B cell (primary cell): ENCODE measurements at regions not wholly inside any gene's neighbourhood (a gene's known extent, or its start where the extent isn't known, plus 50 kb on each side); places are given as distances from the start of the nearest gene placed in this dataset.

ENCODE experiments used
- ATAC-seq: fragments of 200-7000 bp; cut with Tn5 transposase; one replicate; pipeline ENCODE4 v1.10.0; 2021; ENCODE audit warnings: low read depth, mild to moderate bottlenecking, moderate number of reproducible peaks, moderate library complexity
- CTCF ChIA-PET: fragments of 350-600 bp; sonication (Branson Sonifier 250); formaldehyde crosslinking; loops from one replicate; lab custom pipeline; 2021; ENCODE audit warnings: antibody characterized with exemption, inconsistent platforms; lab: Charles Lee
- POLR2A ChIA-PET: fragments of 350-600 bp; sonication (Branson Sonifier 250); formaldehyde crosslinking; loops from one replicate; lab custom pipeline; 2021; ENCODE audit warnings: antibody characterized with exemption; lab: Charles Lee
- DNase-seq: peaks from one replicate; pipeline ENCODE4 v3.0.0; 2013
- H2AFZ ChIP-seq: 2 replicates; pipeline ENCODE4 v1.6.1; 2012; ENCODE audit warnings: mild to moderate bottlenecking, low read depth, low read length; ENCODE audit not compliant: insufficient read depth, poor library complexity, severe bottlenecking
- H3K27ac ChIP-seq, 2 donors: 1 replicate in 1 of 2; 2 replicates in 1 of 2; pipeline ENCODE4 v1.5.1; 2012 to 2013; ENCODE audit warnings: low read length in 2 of 2, mild to moderate bottlenecking in 2 of 2, moderate library complexity in 1 of 2
- H3K27me3 ChIP-seq, 4 experiments: fragments of 200-600 bp in 1 of 4; sonication (generic) in 1 of 4; replicated peaks in 1 of 4; 1 replicate in 2 of 4; 2 replicates in 2 of 4; pipeline versions ENCODE4 v1.6.1 to v1.7.0; 2013 to 2016; ENCODE audit warnings: low read length in 3 of 4, mild to moderate bottlenecking in 2 of 4, mixed read lengths in 1 of 4, moderate library complexity in 1 of 4; ENCODE audit not compliant: insufficient read depth in 4 of 4, control insufficient read depth in 3 of 4; ENCODE audit errors: control extremely low read depth in 1 of 4
- H3K36me3 ChIP-seq, 2 experiments: replicated peaks in 1 of 2; 1 replicate in 1 of 2; 2 replicates in 1 of 2; pipeline versions ENCODE4 v1.6.1 to v1.7.1; 2013; ENCODE audit warnings: low read length in 1 of 2; ENCODE audit not compliant: insufficient read depth in 2 of 2, control insufficient read depth in 1 of 2; ENCODE audit errors: control extremely low read depth in 1 of 2, extremely low read depth in 1 of 2
- H3K4me1 ChIP-seq, 2 donors: fragments of 200-600 bp in 1 of 2; sonication (generic) in 1 of 2; 1 replicate in 1 of 2; 2 replicates in 1 of 2; pipeline versions ENCODE4 v1.5.1 to v1.6.1; 2013 to 2017; ENCODE audit warnings: low read length in 2 of 2; ENCODE audit not compliant: control insufficient read depth in 2 of 2, insufficient read depth in 2 of 2
- H3K4me2 ChIP-seq: replicated peaks from 2 replicates; pipeline ENCODE3; 2012; ENCODE audit warnings: mild to moderate bottlenecking, low read depth, low read length; ENCODE audit not compliant: poor library complexity, severe bottlenecking
- H3K4me3 ChIP-seq, 5 experiments: fragments of 200-600 bp in 1 of 5; sonication (generic) in 1 of 5; 1 replicate in 3 of 5; 2 replicates in 2 of 5; pipeline versions ENCODE4 v1.5.1 to v1.7.0; 2011 to 2016; ENCODE audit warnings: low read length in 4 of 5, mild to moderate bottlenecking in 4 of 5, low read depth in 2 of 5, control low read depth in 1 of 5, moderate library complexity in 1 of 5; ENCODE audit not compliant: insufficient read depth in 1 of 5; ENCODE audit errors: control extremely low read depth in 1 of 5, extremely low read depth in 1 of 5
- H3K79me2 ChIP-seq: fragments of 200-600 bp; sonication (generic); one replicate; pipeline ENCODE4 v1.6.0; 2016; ENCODE audit warnings: low read length; ENCODE audit not compliant: control insufficient read depth, insufficient read depth
- H3K9ac ChIP-seq: fragments of 200-600 bp; sonication (generic); 2 replicates; pipeline ENCODE4 v1.6.1; 2017; ENCODE audit warnings: mild to moderate bottlenecking, low read length, moderate library complexity
- H3K9me3 ChIP-seq, 3 donors: one replicate each; pipeline versions ENCODE4 v1.6.1 to v1.7.1; 2013; ENCODE audit warnings: low read length in 2 of 3; ENCODE audit not compliant: control insufficient read depth in 2 of 3, insufficient read depth in 1 of 3; ENCODE audit errors: control extremely low read depth in 1 of 3
- H4K20me1 ChIP-seq: 2 replicates; pipeline ENCODE4 v1.6.0; 2012; ENCODE audit warnings: mild to moderate bottlenecking, low read length; ENCODE audit not compliant: insufficient read depth, control insufficient read depth, poor library complexity, severe bottlenecking
- H3K27ac Mint-ChIP-seq: one replicate; pipeline ENCODE4 v1.8.0; 2021; ENCODE audit warnings: mixed read lengths
- H3K27me3 Mint-ChIP-seq: one replicate; pipeline ENCODE4 v1.8.0; 2021; ENCODE audit warnings: mixed read lengths
- H3K4me1 Mint-ChIP-seq: one replicate; pipeline ENCODE4 v1.8.0; 2021; ENCODE audit warnings: mixed read lengths
- H3K4me3 Mint-ChIP-seq: one replicate; pipeline ENCODE4 v1.8.0; 2021; ENCODE audit warnings: mixed read lengths
- H3K9me3 Mint-ChIP-seq: one replicate; pipeline ENCODE4 v1.8.0; 2022; ENCODE audit warnings: mixed read lengths; ENCODE audit not compliant: insufficient read depth
- EZH2 ChIP-seq: IDR thresholded peaks from 2 replicates; pipeline ENCODE4 v1.6.1; 2012; ENCODE audit warnings: borderline replicate concordance, low read depth, mild to moderate bottlenecking, moderate library complexity, low read length; ENCODE audit not compliant: insufficient read depth, poor library complexity, severe bottlenecking
- WGBS: methylation state at CpG from one replicate; pipeline ENCODE4 v1.1.5; 2013; ENCODE audit warnings: missing lambda C conversion rate; ENCODE audit not compliant: insufficient coverage; 5-methylcytosine and 5-hydroxymethylcytosine counted together
- intact Hi-C: fragments of 100-400 bp; cut with micrococcal nuclease; formaldehyde crosslinking; loops from one replicate; pipeline ENCODE4 v1.10.0; 2022
- TF ChIP-seq, protein P1 (sequence below): fragments of 200-600 bp; IDR thresholded peaks from one replicate; pipeline ENCODE4 v1.8.0; 2022; ENCODE audit warnings: antibody characterized with exemption, mild to moderate bottlenecking

DNA sequence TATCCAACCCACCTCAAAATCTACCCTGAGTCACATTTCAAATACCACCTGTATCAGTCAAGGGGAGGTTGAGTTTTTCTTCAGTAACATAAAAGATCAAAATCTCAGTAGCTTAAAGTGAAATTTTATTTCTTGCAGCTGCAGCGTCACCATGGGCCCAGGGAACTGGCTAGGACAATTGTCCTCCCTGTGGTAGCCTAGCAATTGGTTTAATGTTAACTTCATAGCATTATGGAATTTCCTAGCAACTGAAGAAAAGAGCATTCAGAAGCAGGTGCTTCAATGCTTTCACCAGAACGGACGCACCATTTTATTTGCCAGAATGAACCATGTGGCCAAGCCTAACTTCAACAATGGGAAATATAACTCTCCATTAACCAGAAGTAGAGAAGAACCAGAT is 359.3 kb upstream of the TSHZ3 start:
- H4K20me1 ChIP-seq = no peaks in the 10 kb centered on the region
- no peaks in the 10 kb centered on the region for H3K27me3 Mint-ChIP-seq

DNA sequence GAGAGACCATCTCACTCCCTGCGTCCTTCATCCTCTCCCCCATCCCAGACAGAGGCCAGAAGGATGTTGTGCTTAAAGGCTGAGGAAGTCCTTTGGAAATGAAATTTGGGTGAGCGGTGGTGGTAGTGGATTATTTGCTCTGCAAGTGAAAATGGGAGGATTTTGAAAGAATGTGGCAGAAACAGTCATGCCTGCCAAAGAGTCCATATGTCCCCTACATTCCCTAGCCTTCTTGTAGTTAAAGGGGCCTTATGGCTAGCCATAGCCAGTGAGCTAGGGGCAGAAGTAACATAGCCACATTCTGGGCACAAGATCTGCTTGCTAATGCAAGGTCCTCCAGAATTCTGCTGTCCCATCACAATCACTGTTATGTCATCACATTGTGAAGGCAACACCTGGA is 360.2 kb upstream of the TSHZ3 start:
- no peak overlapping the region for H3K4me2 ChIP-seq
- H3K36me3 ChIP-seq = no peaks in the 10 kb centered on the region
- no peaks in the 10 kb centered on the region for H4K20me1 ChIP-seq
- H3K27ac ChIP-seq = no peak overlapping the region
- H3K9ac ChIP-seq = no peak overlapping the region
- DNase-seq (no peak), ATAC-seq (no peak)
- WGBS = no CpG with 5 or more reads among the region's 2 CpGs
- H2AFZ ChIP-seq = no peak overlapping the region
- H3K4me3 ChIP-seq = no peak overlapping the region
- Mint-ChIP-seq H3K9me3 (peaks cover 15% of the 10 kb centered on the region), H3K4me1 (no peaks in the 10 kb centered on the region), H3K27ac (no peak overlapping the region), H3K4me3 (no peak overlapping the region), H3K27me3 (no peaks in the 10 kb centered on the region)
- TF ChIP-seq EZH2 = no peak
- TF ChIP-seq, protein P1, sequence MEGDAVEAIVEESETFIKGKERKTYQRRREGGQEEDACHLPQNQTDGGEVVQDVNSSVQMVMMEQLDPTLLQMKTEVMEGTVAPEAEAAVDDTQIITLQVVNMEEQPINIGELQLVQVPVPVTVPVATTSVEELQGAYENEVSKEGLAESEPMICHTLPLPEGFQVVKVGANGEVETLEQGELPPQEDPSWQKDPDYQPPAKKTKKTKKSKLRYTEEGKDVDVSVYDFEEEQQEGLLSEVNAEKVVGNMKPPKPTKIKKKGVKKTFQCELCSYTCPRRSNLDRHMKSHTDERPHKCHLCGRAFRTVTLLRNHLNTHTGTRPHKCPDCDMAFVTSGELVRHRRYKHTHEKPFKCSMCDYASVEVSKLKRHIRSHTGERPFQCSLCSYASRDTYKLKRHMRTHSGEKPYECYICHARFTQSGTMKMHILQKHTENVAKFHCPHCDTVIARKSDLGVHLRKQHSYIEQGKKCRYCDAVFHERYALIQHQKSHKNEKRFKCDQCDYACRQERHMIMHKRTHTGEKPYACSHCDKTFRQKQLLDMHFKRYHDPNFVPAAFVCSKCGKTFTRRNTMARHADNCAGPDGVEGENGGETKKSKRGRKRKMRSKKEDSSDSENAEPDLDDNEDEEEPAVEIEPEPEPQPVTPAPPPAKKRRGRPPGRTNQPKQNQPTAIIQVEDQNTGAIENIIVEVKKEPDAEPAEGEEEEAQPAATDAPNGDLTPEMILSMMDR = no peak
- POLR2A ChIA-PET = no interaction called here
- H3K27me3 ChIP-seq = no peaks in the 10 kb centered on the region
- no peaks in the 10 kb centered on the region for H3K4me1 ChIP-seq
- CTCF ChIA-PET = no interaction called here
- peaks cover 0 to 24% (median 0%) of the 10 kb centered on the region in 3 donors for H3K9me3 ChIP-seq
- intact Hi-C loops = no loop called here
- H3K79me2 ChIP-seq = no peaks in the 10 kb centered on the region

More for the DNA sequence above, 359.3 kb upstream of the TSHZ3 start:
- DNase-seq (no peak), ATAC-seq (no peak)
- 84% methylated on average over 3 of the region's 3 CpGs for WGBS
- H3K9me3 Mint-ChIP-seq = peaks cover 14% of the 10 kb centered on the region
- no peaks in the 10 kb centered on the region for H3K79me2 ChIP-seq
- H3K4me1 ChIP-seq = no peaks in the 10 kb centered on the region
- peaks cover 0 to 23% (median 0%) of the 10 kb centered on the region in 3 donors for H3K9me3 ChIP-seq
- ChIA-PET POLR2A (no interaction called here), CTCF (no interaction called here)
- H3K4me3 ChIP-seq = no peak overlapping the region
- intact Hi-C loops = no loop called here
- H3K4me3 Mint-ChIP-seq = no peak overlapping the region
- no peaks in the 10 kb centered on the region for H3K4me1 Mint-ChIP-seq
- H3K27ac ChIP-seq = no peak overlapping the region
- H3K27ac Mint-ChIP-seq = no peak overlapping the region
- no peak overlapping the region for H3K4me2 ChIP-seq
- no peak overlapping the region for H2AFZ ChIP-seq
- H3K27me3 ChIP-seq = no peaks in the 10 kb centered on the region
- TF ChIP-seq EZH2 = no peak
- TF ChIP-seq, protein P1 = no peak
- H3K9ac ChIP-seq = no peak overlapping the region
- no peaks in the 10 kb centered on the region for H3K36me3 ChIP-seq
